Fibroblast of mammary gland (primary cell): ENCODE measurements at regions not wholly inside any gene's neighbourhood (a gene's known extent, or its start where the extent isn't known, plus 50 kb on each side); places are given as distances from the start of the nearest gene placed in this dataset.
"Not testable (repeated sequence)": the region's sequence is repeated elsewhere in the genome, so short reads cannot be mapped to it uniquely, and the experiment has no call there.

Experiments
- DNase-seq: peaks from one replicate; pipeline ENCODE4 v3.0.0-alpha.2; 2010; ENCODE audit warnings: low read depth
- H3K4me3 ChIP-seq: 2 replicates; pipeline ENCODE4 v1.5.1; 2011; ENCODE audit warnings: low read depth, mild to moderate bottlenecking, low read length, moderate library complexity; ENCODE audit not compliant: control insufficient read depth
- CTCF ChIP-seq: conservative IDR thresholded peaks from 2 replicates; pipeline ENCODE4 v1.5.1; 2011; ENCODE audit warnings: low read depth, low read length, inconsistent platforms; ENCODE audit not compliant: control insufficient read depth, insufficient read depth

- no peak for TF ChIP-seq CTCF
- no peak overlapping the region for H3K4me3 ChIP-seq
- no peak for DNase-seq
These were observed 198.0 kb upstream of the FBXL4 start for GRCh38 chr6:99145738-99146137.

- no peak overlapping the region for H3K4me3 ChIP-seq
- TF ChIP-seq CTCF: no peak
- DNase-seq: no peak
These were observed 195.5 kb upstream of the FBXL4 start for GRCh38 chr6:99143108-99143861.

- not testable (repeated sequence) for DNase-seq, H3K4me3 ChIP-seq
These were observed 194.2 kb upstream of the FBXL4 start for GRCh38 chr6:99141906-99142305.

GRCh38 chr6:99138445-99138844 is 190.7 kb upstream of the FBXL4 start:
- no peak for TF ChIP-seq CTCF
- DNase-seq: no peak
- H3K4me3 ChIP-seq: no peak overlapping the region

GRCh38 chr6:99137314-99137713 is 189.6 kb upstream of the FBXL4 start:
- DNase-seq: no peak
- TF ChIP-seq CTCF: no peak
- H3K4me3 ChIP-seq: no peak overlapping the region

GRCh38 chr6:99136488-99136887 is 188.7 kb upstream of the FBXL4 start:
- DNase-seq: no peak
- TF ChIP-seq CTCF: no peak
- H3K4me3 ChIP-seq: no peak overlapping the region

GRCh38 chr6:99132026-99132635 is 184.4 kb upstream of the FBXL4 start:
- no peak for DNase-seq
- no peak overlapping the region for H3K4me3 ChIP-seq

More at GRCh38 chr6:99132026-99132635, 184.4 kb upstream of the FBXL4 start:
- no peak for TF ChIP-seq CTCF
